Progenitor cell of endocrine pancreas (in vitro differentiated cells): ENCODE measurements at regions not wholly inside any gene's neighbourhood (a gene's known extent, or its start where the extent isn't known, plus 50 kb on each side); places are given as distances from the start of the nearest gene placed in this dataset.

Source experiments
- DNase-seq: peaks from one replicate; pipeline ENCODE4 v3.0.0; 2021; ENCODE audit warnings: low spot score; ENCODE audit not compliant: unreplicated experiment
- H3K27ac Mint-ChIP-seq: 2 replicates; pipeline ENCODE4 v1.8.0; 2021; ENCODE audit warnings: mild to moderate bottlenecking, moderate library complexity, mixed read lengths
- H3K27me3 Mint-ChIP-seq: 2 replicates; pipeline ENCODE4 v1.8.0; 2021; ENCODE audit warnings: mixed read lengths
- H3K36me3 Mint-ChIP-seq: 2 replicates; pipeline ENCODE4 v1.8.0; 2022; ENCODE audit warnings: mixed read lengths; ENCODE audit not compliant: insufficient read depth
- H3K4me1 Mint-ChIP-seq: 2 replicates; pipeline ENCODE4 v1.8.0; 2021; ENCODE audit warnings: low read depth, mixed read lengths
- H3K4me3 Mint-ChIP-seq: 2 replicates; pipeline ENCODE4 v1.8.0; 2021; ENCODE audit warnings: low read depth, mild to moderate bottlenecking, moderate library complexity, mixed read lengths
- H3K9me3 Mint-ChIP-seq: 2 replicates; pipeline ENCODE4 v1.8.0; 2021; ENCODE audit warnings: low read depth, mixed read lengths
- CTCF ChIP-seq: fragments of 200-600 bp; sonication (generic); IDR thresholded peaks from one replicate; pipeline ENCODE4 v1.5.0; 2021; ENCODE audit warnings: antibody characterized with exemption, mild to moderate bottlenecking; ENCODE audit not compliant: unreplicated experiment

GRCh38 chr2:19731037-19731436, 170.7 kb downstream of the TTC32 start:
- Mint-ChIP-seq H3K4me3 (no peak overlapping the region), H3K27me3 (no peaks in the 10 kb centered on the region), H3K27ac (no peak overlapping the region), H3K36me3 (no peaks in the 10 kb centered on the region), H3K9me3 (no peaks in the 10 kb centered on the region), H3K4me1 (no peaks in the 10 kb centered on the region)
- TF ChIP-seq CTCF = no peak
- no peak for DNase-seq

- H3K4me1 Mint-ChIP-seq = no peaks in the 10 kb centered on the region
- no peak overlapping the region for H3K27ac Mint-ChIP-seq
- no peaks in the 10 kb centered on the region for H3K27me3 Mint-ChIP-seq
- no peaks in the 10 kb centered on the region for H3K9me3 Mint-ChIP-seq
- DNase-seq = no peak
- no peaks in the 10 kb centered on the region for H3K36me3 Mint-ChIP-seq
- H3K4me3 Mint-ChIP-seq = no peak overlapping the region
- TF ChIP-seq CTCF = no peak
Observed at GRCh38 chr2:19728125-19728524, 173.7 kb downstream of the TTC32 start.

- no peak for TF ChIP-seq CTCF
- Mint-ChIP-seq H3K36me3 (no peaks in the 10 kb centered on the region), H3K4me1 (no peaks in the 10 kb centered on the region), H3K4me3 (no peak overlapping the region), H3K27me3 (no peaks in the 10 kb centered on the region), H3K27ac (no peak overlapping the region), H3K9me3 (no peaks in the 10 kb centered on the region)
- no peak for DNase-seq
Observed at GRCh38 chr2:19725392-19725791, 176.4 kb downstream of the TTC32 start.

GRCh38 chr2:19723021-19723420, 178.8 kb downstream of the TTC32 start:
- no peaks in the 10 kb centered on the region for H3K9me3 Mint-ChIP-seq
- H3K36me3 Mint-ChIP-seq = no peaks in the 10 kb centered on the region
- no peak overlapping the region for H3K27ac Mint-ChIP-seq
- no peaks in the 10 kb centered on the region for H3K4me1 Mint-ChIP-seq
- no peaks in the 10 kb centered on the region for H3K27me3 Mint-ChIP-seq
- H3K4me3 Mint-ChIP-seq = no peak overlapping the region
- TF ChIP-seq CTCF = no peak
- no peak for DNase-seq

GRCh38 chr2:19722531-19722971, 179.2 kb downstream of the TTC32 start:
- Mint-ChIP-seq H3K9me3 (no peaks in the 10 kb centered on the region), H3K27ac (no peak overlapping the region), H3K4me3 (no peak overlapping the region), H3K27me3 (no peaks in the 10 kb centered on the region), H3K4me1 (no peaks in the 10 kb centered on the region), H3K36me3 (no peaks in the 10 kb centered on the region)
- DNase-seq = no peak
- no peak for TF ChIP-seq CTCF
